A549 (cell line): ENCODE measurements at regions not wholly inside any gene's neighbourhood (a gene's known extent, or its start where the extent isn't known, plus 50 kb on each side); places are given as distances from the start of the nearest gene placed in this dataset.

ENCODE experiments used
- EP300 ChIP-seq, 2 experiments: fragments of >200 bp; sonication (Bioruptor Twin); formaldehyde crosslinking; IDR thresholded peaks; 2 replicates in 1 of 2; 3 replicates in 1 of 2; pipeline ENCODE4 v1.6.1; 2016 to 2017
- PHF8 ChIP-seq: fragments of 200-600 bp; sonication (generic); IDR thresholded peaks from 2 replicates; pipeline ENCODE4 v1.6.1; 2016; ENCODE audit warnings: low read depth, mild to moderate bottlenecking, antibody characterized with exemption, moderate library complexity, borderline replicate concordance
- POLR2A ChIP-seq: IDR thresholded peaks from 2 replicates; pipeline ENCODE4 v1.6.1; 2012; ENCODE audit warnings: mild to moderate bottlenecking, low read length
- TF ChIP-seq, protein P1 (sequence below): fragments of >200 bp; sonication (Bioruptor Twin); formaldehyde crosslinking; IDR thresholded peaks from 3 replicates; pipeline ENCODE4 v1.5.1; 2016
- TF ChIP-seq, protein P2 (sequence below): fragments of >200 bp; sonication (Bioruptor Twin); formaldehyde crosslinking; IDR thresholded peaks from 3 replicates; pipeline ENCODE4 v1.6.1; 2016
- TF ChIP-seq, protein P3 (sequence below): fragments of 200-600 bp; sonication (generic); IDR thresholded peaks from 2 replicates; pipeline ENCODE4 v1.6.1; 2016; ENCODE audit warnings: antibody characterized with exemption, mild to moderate bottlenecking, moderate library complexity

DNA sequence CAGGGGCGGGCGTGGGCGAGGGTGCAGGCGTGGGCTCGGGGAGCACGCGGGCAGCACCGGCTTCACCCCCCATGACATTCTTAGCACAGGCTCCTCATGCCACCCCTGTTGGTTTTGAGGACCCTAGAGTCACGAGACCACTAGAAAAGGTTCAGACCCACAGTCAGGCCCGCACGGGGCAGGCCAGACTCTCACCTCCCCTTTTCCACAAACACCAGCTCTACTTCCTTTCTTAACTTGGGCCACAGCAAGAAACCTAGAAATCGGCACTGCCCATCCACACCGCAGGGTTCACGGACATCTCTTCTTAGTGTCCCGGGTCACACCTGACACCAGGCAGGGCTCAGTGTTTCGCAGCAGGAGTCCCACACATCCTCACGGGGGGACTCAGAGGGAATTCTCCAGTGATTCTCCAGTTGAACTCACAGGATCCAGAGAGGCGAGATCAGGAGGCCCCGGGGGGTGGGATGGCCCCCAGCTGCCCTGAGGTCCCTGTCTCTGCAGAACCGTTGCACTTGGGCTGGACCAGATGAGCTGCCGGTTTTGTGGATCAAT lies 52.0 kb downstream of the JAKMIP3 start:
- no peak for TF ChIP-seq EP300 (IDR thresholded peaks at IDR 0.05)
- TF ChIP-seq, protein P1, sequence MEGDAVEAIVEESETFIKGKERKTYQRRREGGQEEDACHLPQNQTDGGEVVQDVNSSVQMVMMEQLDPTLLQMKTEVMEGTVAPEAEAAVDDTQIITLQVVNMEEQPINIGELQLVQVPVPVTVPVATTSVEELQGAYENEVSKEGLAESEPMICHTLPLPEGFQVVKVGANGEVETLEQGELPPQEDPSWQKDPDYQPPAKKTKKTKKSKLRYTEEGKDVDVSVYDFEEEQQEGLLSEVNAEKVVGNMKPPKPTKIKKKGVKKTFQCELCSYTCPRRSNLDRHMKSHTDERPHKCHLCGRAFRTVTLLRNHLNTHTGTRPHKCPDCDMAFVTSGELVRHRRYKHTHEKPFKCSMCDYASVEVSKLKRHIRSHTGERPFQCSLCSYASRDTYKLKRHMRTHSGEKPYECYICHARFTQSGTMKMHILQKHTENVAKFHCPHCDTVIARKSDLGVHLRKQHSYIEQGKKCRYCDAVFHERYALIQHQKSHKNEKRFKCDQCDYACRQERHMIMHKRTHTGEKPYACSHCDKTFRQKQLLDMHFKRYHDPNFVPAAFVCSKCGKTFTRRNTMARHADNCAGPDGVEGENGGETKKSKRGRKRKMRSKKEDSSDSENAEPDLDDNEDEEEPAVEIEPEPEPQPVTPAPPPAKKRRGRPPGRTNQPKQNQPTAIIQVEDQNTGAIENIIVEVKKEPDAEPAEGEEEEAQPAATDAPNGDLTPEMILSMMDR = no peak
- no peak for TF ChIP-seq POLR2A
- TF ChIP-seq, protein P2, sequence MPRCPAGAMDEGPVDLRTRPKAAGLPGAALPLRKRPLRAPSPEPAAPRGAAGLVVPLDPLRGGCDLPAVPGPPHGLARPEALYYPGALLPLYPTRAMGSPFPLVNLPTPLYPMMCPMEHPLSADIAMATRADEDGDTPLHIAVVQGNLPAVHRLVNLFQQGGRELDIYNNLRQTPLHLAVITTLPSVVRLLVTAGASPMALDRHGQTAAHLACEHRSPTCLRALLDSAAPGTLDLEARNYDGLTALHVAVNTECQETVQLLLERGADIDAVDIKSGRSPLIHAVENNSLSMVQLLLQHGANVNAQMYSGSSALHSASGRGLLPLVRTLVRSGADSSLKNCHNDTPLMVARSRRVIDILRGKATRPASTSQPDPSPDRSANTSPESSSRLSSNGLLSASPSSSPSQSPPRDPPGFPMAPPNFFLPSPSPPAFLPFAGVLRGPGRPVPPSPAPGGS = no peak
- TF ChIP-seq, protein P3, sequence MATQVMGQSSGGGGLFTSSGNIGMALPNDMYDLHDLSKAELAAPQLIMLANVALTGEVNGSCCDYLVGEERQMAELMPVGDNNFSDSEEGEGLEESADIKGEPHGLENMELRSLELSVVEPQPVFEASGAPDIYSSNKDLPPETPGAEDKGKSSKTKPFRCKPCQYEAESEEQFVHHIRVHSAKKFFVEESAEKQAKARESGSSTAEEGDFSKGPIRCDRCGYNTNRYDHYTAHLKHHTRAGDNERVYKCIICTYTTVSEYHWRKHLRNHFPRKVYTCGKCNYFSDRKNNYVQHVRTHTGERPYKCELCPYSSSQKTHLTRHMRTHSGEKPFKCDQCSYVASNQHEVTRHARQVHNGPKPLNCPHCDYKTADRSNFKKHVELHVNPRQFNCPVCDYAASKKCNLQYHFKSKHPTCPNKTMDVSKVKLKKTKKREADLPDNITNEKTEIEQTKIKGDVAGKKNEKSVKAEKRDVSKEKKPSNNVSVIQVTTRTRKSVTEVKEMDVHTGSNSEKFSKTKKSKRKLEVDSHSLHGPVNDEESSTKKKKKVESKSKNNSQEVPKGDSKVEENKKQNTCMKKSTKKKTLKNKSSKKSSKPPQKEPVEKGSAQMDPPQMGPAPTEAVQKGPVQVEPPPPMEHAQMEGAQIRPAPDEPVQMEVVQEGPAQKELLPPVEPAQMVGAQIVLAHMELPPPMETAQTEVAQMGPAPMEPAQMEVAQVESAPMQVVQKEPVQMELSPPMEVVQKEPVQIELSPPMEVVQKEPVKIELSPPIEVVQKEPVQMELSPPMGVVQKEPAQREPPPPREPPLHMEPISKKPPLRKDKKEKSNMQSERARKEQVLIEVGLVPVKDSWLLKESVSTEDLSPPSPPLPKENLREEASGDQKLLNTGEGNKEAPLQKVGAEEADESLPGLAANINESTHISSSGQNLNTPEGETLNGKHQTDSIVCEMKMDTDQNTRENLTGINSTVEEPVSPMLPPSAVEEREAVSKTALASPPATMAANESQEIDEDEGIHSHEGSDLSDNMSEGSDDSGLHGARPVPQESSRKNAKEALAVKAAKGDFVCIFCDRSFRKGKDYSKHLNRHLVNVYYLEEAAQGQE = no peak
- no peak for TF ChIP-seq PHF8
